VCaP (cell line): ENCODE measurements at regions not wholly inside any gene's neighbourhood (a gene's known extent, or its start where the extent isn't known, plus 50 kb on each side); places are given as distances from the start of the nearest gene placed in this dataset.

Experiments
- H3K27ac ChIP-seq: fragments of 450-650 bp; 2 replicates; pipeline ENCODE4 v1.5.1; 2017
- TF ChIP-seq, protein P1 (sequence below): fragments of 450-650 bp; conservative IDR thresholded peaks from 2 replicates; pipeline ENCODE4 v1.5.1; 2017; ENCODE audit warnings: mild to moderate bottlenecking, moderate library complexity

DNA sequence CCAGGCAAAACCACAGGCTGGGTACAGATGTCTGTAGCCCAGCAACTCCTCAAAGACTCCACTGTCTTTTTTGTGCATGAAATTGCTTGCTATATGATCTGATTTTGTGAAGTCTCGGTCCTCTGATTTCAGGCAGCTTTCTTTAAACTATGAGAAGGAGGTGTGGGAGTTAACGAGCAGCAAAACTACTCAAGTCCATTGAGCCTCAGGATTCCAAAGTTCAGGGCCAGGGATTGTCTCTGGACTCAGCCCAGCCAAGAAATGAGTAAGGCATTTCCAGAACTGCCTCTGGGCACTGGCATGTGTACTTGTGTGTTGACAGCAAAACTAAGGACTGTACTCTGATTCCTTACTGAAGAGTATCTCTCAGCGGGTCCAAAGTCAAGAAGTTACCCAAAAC is 53.4 kb upstream of the GLIS3 start:
- H3K27ac ChIP-seq: no peak overlapping the region
- TF ChIP-seq, protein P1, sequence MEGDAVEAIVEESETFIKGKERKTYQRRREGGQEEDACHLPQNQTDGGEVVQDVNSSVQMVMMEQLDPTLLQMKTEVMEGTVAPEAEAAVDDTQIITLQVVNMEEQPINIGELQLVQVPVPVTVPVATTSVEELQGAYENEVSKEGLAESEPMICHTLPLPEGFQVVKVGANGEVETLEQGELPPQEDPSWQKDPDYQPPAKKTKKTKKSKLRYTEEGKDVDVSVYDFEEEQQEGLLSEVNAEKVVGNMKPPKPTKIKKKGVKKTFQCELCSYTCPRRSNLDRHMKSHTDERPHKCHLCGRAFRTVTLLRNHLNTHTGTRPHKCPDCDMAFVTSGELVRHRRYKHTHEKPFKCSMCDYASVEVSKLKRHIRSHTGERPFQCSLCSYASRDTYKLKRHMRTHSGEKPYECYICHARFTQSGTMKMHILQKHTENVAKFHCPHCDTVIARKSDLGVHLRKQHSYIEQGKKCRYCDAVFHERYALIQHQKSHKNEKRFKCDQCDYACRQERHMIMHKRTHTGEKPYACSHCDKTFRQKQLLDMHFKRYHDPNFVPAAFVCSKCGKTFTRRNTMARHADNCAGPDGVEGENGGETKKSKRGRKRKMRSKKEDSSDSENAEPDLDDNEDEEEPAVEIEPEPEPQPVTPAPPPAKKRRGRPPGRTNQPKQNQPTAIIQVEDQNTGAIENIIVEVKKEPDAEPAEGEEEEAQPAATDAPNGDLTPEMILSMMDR: no peak

DNA sequence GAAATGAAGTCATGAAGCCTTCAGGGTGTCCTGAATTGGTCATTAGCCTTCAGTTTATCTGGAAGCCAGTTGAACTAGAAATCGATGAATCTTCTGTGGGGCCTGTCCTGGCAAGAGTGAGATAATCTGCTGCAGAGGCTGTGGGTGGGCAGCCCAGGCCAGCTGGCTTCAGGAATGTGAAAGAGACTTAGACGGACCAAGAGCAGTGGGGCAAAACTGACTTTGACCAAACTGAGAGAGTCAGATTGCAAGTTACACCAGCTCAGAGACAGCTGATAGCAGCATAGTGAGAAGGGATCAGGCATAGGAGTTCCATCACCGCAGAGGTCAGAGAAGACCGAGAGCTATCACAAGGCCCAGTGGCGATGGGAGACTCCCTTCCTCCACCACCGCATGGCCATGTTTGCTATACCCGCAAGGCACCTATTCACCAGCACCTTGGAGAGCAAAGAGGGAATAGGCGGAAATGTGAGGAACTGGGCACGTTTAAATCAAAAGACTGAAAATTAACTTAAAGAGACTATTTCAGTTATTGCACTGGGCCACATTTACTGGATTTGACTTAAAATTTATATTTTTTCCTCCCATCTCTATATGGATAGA is 50.0 kb upstream of the GLIS3 start:
- no peak overlapping the region for H3K27ac ChIP-seq
- TF ChIP-seq, protein P1: no peak
